ENCODE measurements at regions not wholly inside any gene's neighbourhood (a gene's known extent, or its start where the extent isn't known, plus 50 kb on each side); places are given as distances from the start of the nearest gene placed in this dataset.

DNA sequence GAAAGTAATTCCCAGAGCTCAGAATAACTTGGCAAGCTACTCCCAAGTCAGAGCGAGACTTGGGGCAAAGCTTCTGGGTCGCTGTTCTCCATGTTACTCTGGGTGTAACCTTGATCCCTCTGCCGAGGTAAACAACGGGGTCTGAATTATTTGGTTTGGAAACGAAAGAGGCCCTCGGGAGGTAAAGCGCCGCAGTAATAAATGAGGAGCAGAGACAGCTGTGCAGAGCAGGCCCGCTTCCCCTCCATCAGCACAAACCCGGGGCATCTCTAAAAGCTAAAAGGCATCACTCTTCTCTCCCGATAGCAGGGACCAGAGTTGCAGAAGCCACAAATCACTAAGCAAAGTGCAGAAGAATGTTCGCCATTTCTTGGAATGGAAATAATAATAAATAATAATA, 561.5 kb downstream of the BCOR start:
- no peak overlapping the region for H3K4me3 Mint-ChIP-seq
- no peaks in the 10 kb centered on the region for H3K4me1 Mint-ChIP-seq (ENCODE audit: low read depth)
- TF ChIP-seq CTCF (IDR thresholded peaks at IDR 0.05) = no peak
- no peak for DNase-seq
- no peaks in the 10 kb centered on the region for H3K9me3 Mint-ChIP-seq
- H3K27ac Mint-ChIP-seq = no peak overlapping the region
- H3K27me3 Mint-ChIP-seq (ENCODE audit: insufficient read depth) = peaks cover 12% of the 10 kb centered on the region
- no peaks in the 10 kb centered on the region for H3K36me3 Mint-ChIP-seq (ENCODE audit: low read depth)

- no peaks in the 10 kb centered on the region; the same call in 1 of the 2 replicates for H3K9me3 Mint-ChIP-seq
- no peak for TF ChIP-seq CTCF (IDR thresholded peaks at IDR 0.05)
- peaks cover 4% of the 10 kb centered on the region for H3K27me3 Mint-ChIP-seq (ENCODE audit: insufficient read depth)
- H3K36me3 Mint-ChIP-seq (ENCODE audit: low read depth) = no peaks in the 10 kb centered on the region
- H3K4me3 Mint-ChIP-seq = no peak overlapping the region
- H3K27ac Mint-ChIP-seq = no peak overlapping the region
- no peak for DNase-seq
- no peaks in the 10 kb centered on the region for H3K4me1 Mint-ChIP-seq (ENCODE audit: low read depth)
Measured at GRCh38 chrX:39541881-39542280, 555.9 kb downstream of the BCOR start.

DNA sequence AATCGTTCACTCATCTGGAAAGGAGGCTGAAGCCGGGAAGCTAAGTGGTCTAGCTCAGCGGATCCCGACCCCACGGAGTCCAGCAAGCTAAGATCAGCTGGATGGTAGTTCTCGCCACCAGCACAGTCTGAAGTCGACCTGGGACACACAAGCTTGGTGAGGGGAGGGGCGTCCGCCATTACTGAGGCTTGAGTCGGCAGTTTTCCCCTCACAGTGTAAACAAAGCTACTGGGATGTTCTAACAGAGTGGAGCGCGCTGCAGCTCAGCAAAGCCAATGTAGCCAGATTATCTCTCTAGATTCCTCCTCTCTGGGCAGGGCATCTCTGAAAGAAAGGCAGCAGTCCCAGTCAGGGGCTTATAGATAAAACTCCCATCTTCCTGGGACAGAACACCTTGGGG, 555.4 kb downstream of the BCOR start:
- Mint-ChIP-seq H3K9me3 (no peaks in the 10 kb centered on the region; the same call in 1 of the 2 replicates), H3K4me3 (no peak overlapping the region), H3K27me3 (ENCODE audit: insufficient read depth) (peaks cover 1% of the 10 kb centered on the region; the same call in 1 of the 2 replicates), H3K27ac (no peak overlapping the region), H3K4me1 (ENCODE audit: low read depth) (no peaks in the 10 kb centered on the region), H3K36me3 (ENCODE audit: low read depth) (no peaks in the 10 kb centered on the region)
- no peak for TF ChIP-seq CTCF (IDR thresholded peaks at IDR 0.05)
- DNase-seq = no peak

- TF ChIP-seq CTCF (IDR thresholded peaks at IDR 0.05) = no peak
- H3K4me1 Mint-ChIP-seq (ENCODE audit: low read depth) = no peaks in the 10 kb centered on the region
- H3K27ac Mint-ChIP-seq = no peak overlapping the region
- DNase-seq = no peak
- peaks cover 8% of the 10 kb centered on the region; the same call in 1 of the 2 replicates for H3K27me3 Mint-ChIP-seq (ENCODE audit: insufficient read depth)
- no peak overlapping the region for H3K4me3 Mint-ChIP-seq
- no peaks in the 10 kb centered on the region; the same call in 1 of the 2 replicates for H3K9me3 Mint-ChIP-seq
- H3K36me3 Mint-ChIP-seq (ENCODE audit: low read depth) = no peaks in the 10 kb centered on the region
Measured at GRCh38 chrX:39550795-39551361, 546.9 kb downstream of the BCOR start.

DNA sequence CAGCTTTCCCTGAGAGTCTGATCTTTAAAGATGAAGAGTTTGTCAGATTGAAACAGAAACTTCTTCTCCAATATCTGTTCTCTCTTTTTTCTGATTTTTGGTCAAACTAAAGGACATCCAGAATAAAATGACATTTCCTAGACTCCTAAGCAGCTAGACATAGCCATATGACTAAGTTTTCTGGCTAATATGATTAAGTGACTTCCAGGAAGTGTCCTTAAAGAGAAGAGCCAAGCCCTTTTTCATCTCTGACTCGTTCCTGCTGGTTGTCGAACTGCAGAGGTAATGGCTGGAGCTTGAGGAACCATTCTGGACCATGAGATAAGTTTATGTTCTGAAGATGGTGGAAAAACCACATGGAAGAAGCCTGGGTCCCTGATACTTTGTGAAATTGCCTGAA, 546.0 kb downstream of the BCOR start:
- no peaks in the 10 kb centered on the region for H3K36me3 Mint-ChIP-seq (ENCODE audit: low read depth)
- no peak for DNase-seq
- peaks cover 13% of the 10 kb centered on the region; the same call in 1 of the 2 replicates for H3K27me3 Mint-ChIP-seq (ENCODE audit: insufficient read depth)
- no peak overlapping the region for H3K4me3 Mint-ChIP-seq
- H3K4me1 Mint-ChIP-seq (ENCODE audit: low read depth) = no peaks in the 10 kb centered on the region
- no peak overlapping the region for H3K27ac Mint-ChIP-seq
- TF ChIP-seq CTCF (IDR thresholded peaks at IDR 0.05) = no peak
- H3K9me3 Mint-ChIP-seq = no peaks in the 10 kb centered on the region; the same call in 1 of the 2 replicates

Data from HFFc6 (cell line).